ENCODE measurements at regions not wholly inside any gene's neighbourhood (a gene's known extent, or its start where the extent isn't known, plus 50 kb on each side); places are given as distances from the start of the nearest gene placed in this dataset.

DNA sequence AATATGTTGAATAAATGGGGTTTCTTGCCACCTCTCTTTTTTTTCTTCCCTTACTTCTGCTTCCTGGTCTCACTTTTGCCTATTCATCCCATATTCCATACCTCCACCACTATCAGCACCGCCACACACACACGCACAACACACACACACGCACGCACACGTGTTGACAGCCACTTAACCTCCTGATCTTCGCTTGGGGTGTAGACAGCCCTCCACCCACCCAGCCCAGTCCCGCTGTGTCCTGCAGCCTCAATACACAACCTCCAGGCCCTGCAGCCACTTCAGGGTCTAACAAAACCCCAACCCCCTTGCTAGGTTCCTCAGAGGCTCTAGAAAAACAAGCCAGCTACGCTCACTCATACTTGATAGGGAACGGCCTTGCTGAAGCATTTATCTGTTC is 72.3 kb downstream of the LINC00237 start:
- peak; percentile 71 for DNase-seq (ENCODE audit: low read depth, low spot score)

- DNase-seq (ENCODE audit: low read depth, low spot score) = no peak
Observed at GRCh38 chr20:21031666-21032065, 74.5 kb downstream of the LINC00237 start.

- DNase-seq (ENCODE audit: low read depth, low spot score) = no peak
Observed at GRCh38 chr20:21029341-21029740, 76.8 kb downstream of the LINC00237 start.

DNA sequence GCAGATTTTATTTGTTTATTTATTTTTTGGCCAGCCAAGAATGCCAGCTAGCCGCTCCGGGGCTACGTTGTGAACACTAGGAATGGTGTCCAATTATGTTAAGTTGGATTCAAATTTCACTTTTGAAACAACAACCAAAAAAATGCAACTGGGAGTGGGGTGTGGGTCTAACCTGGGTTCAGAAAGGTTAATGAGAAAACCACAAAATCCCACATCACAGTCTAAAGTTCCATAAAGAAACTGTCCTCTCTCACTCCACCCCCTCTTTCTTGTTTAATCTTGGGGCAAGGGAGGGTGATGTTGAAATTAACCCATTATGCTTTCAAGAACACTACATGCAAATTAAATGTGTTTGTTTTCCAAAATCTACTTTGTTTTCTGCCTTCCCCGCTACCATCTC is 77.2 kb downstream of the LINC00237 start:
- DNase-seq (ENCODE audit: low read depth, low spot score) = no peak

DNA sequence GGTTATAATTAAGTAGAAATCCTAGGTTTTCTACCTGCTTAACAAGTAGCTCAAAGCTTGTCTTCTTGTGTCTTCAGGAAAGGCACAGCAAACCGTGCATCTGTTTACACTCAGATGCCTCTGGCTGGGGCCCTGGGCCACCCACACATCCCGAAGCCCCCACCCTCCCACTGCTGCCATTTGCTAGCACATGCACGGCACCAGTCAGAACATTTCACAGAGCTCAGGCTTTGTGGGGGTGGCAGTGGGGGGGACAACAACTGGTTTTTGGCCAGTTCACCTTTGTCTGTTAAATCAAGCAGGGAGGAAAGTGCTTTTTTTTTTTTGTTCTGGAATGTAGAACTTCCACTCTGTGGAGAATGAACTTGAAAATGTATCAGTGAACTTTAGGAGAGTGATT is 77.7 kb downstream of the LINC00237 start:
- DNase-seq (ENCODE audit: low read depth, low spot score) = no peak

GRCh38 chr20:21027569-21027968 is 78.6 kb downstream of the LINC00237 start:
- peak; percentile 64 for DNase-seq (ENCODE audit: low read depth, low spot score)

- no peak for DNase-seq (ENCODE audit: low read depth, low spot score)
Observed at GRCh38 chr20:21026951-21027350, 79.2 kb downstream of the LINC00237 start.

DNA sequence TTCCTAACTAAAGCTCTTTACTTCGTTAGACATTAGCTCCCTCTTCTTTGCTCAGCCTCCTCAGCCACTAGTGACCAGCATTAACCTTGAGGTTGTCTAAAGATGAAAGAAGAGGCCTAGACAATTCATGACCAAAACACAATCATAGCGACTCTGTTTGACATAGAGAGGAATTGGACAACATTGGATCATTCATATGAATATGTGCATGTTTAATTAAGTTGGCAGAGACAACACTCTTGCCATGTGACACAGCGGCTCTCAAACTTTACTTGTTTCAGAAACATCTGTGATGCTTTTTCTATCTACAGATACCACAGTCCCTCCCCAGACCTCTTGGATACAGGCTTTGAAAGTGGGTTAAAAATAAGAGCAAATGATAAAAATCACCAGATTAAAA is 81.7 kb downstream of the LINC00237 start:
- DNase-seq (ENCODE audit: low read depth, low spot score) = no peak

- DNase-seq (ENCODE audit: low read depth, low spot score) = no peak
Observed at GRCh38 chr20:21022925-21023324, 83.2 kb downstream of the LINC00237 start.

GRCh38 chr20:21021472-21021790 is 84.7 kb downstream of the LINC00237 start:
- DNase-seq (ENCODE audit: low read depth, low spot score) = no peak

- no peak for DNase-seq (ENCODE audit: low read depth, low spot score)
Observed at GRCh38 chr20:21020659-21021471, 85.3 kb downstream of the LINC00237 start.

GRCh38 chr20:21019814-21020658 is 86.1 kb downstream of the LINC00237 start:
- DNase-seq (ENCODE audit: low read depth, low spot score) = peak; percentile 74

DNA sequence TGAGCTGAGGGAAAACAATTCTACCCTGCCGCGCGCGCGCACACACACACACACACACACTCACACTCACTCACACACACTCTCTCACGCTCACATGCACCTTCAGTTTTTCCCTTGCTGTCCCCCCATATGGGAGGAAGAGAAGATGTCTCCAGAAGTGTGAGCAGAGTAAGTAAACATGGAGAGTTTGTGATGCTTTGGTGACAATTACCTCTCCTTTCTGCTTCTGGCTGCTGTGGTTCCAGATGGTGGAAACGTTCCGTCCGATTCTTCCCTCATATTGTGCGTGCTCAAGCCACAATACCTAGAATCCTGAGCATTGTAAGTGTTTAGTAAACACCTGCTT is 86.7 kb downstream of the LINC00237 start:
- no peak for DNase-seq (ENCODE audit: low read depth, low spot score)

GRCh38 chr20:21018576-21018975 is 87.6 kb downstream of the LINC00237 start:
- no peak for DNase-seq (ENCODE audit: low read depth, low spot score)

DNA sequence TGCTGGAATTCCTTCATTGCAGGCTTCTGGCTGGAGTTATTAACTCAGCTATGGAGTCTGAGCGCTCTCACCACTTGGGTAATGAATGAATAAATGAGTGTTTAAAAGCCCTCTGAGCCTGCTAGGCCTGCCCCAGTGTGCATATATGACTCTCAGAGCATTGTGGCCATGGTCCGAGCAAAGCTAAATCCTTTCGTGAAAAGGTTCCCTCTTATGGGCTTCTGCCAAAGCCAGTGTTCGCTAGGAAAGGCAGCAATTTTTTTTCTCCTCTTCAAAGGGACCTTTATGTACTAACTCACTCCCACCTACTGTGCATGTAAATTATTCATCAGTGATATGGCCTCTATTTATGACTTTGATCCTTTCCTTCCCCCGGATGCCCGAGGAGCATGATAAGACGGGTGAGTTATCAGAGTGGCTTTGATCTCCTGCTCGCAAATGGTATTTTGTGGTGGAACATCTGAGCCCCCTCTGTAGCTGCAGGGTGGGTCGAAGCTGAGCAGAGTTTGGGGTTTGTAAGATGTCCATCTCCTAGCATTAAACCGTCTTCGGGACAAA is 88.6 kb downstream of the LINC00237 start:
- DNase-seq (ENCODE audit: low read depth, low spot score) = no peak

DNA sequence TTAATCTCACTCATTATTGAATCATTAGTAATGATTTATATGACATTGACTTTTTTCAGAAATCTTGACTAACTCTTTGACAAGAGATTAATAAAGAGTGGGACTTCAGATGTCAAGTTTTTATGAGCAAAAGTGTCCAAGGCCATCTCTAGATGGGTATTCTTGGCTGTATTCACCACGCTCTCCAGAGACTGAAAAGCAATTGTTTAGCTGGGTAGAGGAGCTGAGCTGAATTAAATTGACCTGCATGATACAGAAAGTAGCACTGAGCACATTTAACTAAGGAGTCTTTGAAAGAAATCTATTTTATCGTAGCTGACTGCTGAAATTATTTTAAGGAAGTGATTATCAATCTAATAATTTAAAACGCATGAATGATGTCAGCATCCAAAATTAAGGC is 89.4 kb downstream of the LINC00237 start:
- DNase-seq (ENCODE audit: low read depth, low spot score) = no peak

DNA sequence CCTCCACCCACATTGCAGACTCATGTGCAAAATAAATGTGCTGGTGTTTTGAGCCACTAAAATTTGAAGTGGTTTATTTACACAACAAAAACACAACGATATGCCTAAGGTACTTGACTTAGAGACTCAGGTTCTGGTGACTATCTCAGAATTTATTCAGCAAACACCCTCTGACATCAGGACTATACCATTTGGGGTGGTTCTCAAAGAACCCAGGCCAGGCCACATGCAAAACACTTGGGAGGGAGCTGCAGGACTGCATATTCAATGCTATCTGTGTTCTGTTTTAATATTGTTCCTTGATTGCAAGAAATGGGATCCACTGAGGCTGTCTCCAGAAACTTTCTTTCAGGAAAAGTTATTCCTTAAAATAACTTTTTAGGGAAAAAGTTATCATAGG is 91.6 kb downstream of the LINC00237 start:
- no peak for DNase-seq (ENCODE audit: low read depth, low spot score)

- DNase-seq (ENCODE audit: low read depth, low spot score) = no peak
Observed at GRCh38 chr20:21008951-21009350, 97.2 kb downstream of the LINC00237 start.

- DNase-seq (ENCODE audit: low read depth, low spot score) = no peak
Observed at GRCh38 chr20:21006611-21007010, 99.5 kb downstream of the LINC00237 start.

DNA sequence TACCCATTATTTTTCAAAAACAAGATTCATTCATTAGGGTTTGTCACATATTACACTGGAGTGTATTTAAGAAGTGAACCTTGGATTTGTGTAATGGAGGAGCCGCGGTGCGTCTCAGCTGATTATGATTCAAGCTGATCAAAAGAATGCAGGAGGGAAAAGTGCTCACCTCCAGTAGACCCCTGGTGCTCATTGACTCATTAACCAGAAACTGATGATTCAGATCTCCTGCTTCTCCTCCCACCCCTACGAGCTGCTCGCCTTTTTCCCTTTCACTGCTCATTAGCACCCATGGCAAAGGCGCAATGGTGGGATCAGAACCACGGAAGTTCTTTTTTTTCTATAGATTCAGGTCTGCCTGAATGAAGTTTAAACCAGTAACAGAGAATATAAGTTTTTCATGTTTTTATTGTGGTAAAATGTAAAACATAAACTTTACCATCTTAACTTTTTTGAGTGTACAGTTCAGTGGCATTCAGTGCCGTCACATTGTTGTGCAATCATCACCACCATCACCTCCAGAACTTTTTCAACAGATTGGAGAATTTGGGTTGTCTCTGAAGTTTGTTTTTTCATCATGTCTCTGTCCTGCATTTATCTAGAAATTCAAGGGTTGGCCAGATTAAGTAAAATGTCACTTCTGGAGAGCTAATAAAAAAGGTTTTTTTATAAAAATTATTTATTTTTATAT is 101.6 kb downstream of the LINC00237 start:
- DNase-seq (ENCODE audit: low read depth, low spot score) = no peak

GRCh38 chr20:21003902-21004301 is 102.3 kb downstream of the LINC00237 start:
- no peak for DNase-seq (ENCODE audit: low read depth, low spot score)

DNA sequence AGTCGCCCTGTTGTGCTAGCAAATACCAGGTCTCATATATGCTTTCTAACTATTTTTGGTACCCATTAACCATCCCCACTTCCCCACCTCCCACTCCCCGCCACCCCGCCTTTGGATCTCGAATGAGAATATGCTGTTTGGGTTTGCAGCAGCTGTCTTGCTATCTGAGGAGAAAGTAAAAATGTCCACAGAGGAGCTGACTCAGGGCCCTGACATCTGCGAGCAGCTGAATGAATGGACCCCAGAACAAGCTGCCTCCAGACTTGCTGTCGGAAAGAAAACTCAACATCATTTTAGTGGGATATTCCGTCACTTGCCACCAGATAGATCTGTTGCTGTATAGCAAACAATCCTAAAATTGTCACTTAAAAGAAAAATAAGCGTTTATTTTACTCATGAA is 103.7 kb downstream of the LINC00237 start:
- DNase-seq (ENCODE audit: low read depth, low spot score) = no peak

Data from ELF-1 (cell line).